IMR-90 (cell line): ENCODE measurements at regions not wholly inside any gene's neighbourhood (a gene's known extent, or its start where the extent isn't known, plus 50 kb on each side); places are given as distances from the start of the nearest gene placed in this dataset. TPM values are rescaled to one million over a fixed set of nuclear protein-coding genes. Genes with fewer than 3 reads are reported as not detected.

Experiments used
- ATAC-seq: fragments of 200-7000 bp; cut with Tn5 transposase; 2 replicates; pipeline ENCODE4 v1.9.1; 2020; ENCODE audit warnings: low read depth, mild to moderate bottlenecking, moderate library complexity
- BruUV-seq: library from RNA; stranded (reverse); fragments of 400-500 nt; replicated peaks from 2 replicates; lab custom pipeline; 2021; lab: Mats Ljungman, UMichigan
- CTCF ChIA-PET: fragments of 300-600 bp; formaldehyde crosslinking; extraction: SDS; loops from one replicate; lab custom pipeline; 2021; ENCODE audit warnings: antibody characterized with exemption; lab: Yijun Ruan, JAX
- POLR2A ChIA-PET: fragments of 300-600 bp; sonication (Branson Sonifier 250); formaldehyde crosslinking; loops from one replicate; lab custom pipeline; 2022; ENCODE audit warnings: antibody characterized with exemption; ENCODE audit not compliant: unreplicated experiment; lab: Charles Lee
- DNase-seq: peaks from one replicate; pipeline ENCODE4 v3.0.0; 2013
- H2AFZ ChIP-seq: replicated peaks from 2 replicates; pipeline ENCODE3; 2013; ENCODE audit warnings: low read length, mild to moderate bottlenecking; ENCODE audit not compliant: poor library complexity
- H2AK5ac ChIP-seq: 2 replicates; pipeline ENCODE4 v1.6.1; 2013; ENCODE audit warnings: low read depth, low read length, inconsistent platforms
- H2AK9ac ChIP-seq: replicated peaks from 2 replicates; pipeline ENCODE3; 2013; ENCODE audit warnings: mild to moderate bottlenecking, low read depth, low read length, moderate library complexity; ENCODE audit not compliant: poor library complexity
- H2BK120ac ChIP-seq: 2 replicates; pipeline ENCODE4 v1.6.1; 2013; ENCODE audit warnings: low read depth, low read length, inconsistent platforms
- H2BK15ac ChIP-seq: 3 replicates; pipeline ENCODE4 v1.6.1; 2013; ENCODE audit warnings: low read depth, low read length, inconsistent platforms
- H2BK20ac ChIP-seq: 2 replicates; pipeline ENCODE4 v1.6.1; 2013; ENCODE audit warnings: low read depth, mild to moderate bottlenecking, inconsistent platforms, low read length, moderate library complexity
- H2BK5ac ChIP-seq: 2 replicates; pipeline ENCODE4 v1.6.1; 2013; ENCODE audit warnings: mild to moderate bottlenecking, low read depth, low read length, inconsistent platforms; ENCODE audit not compliant: poor library complexity, severe bottlenecking
- H3K14ac ChIP-seq: replicated peaks from 2 replicates; pipeline ENCODE4 v1.6.1; 2013; ENCODE audit warnings: low read depth, low read length, inconsistent platforms
- H3K18ac ChIP-seq: 2 replicates; pipeline ENCODE4 v1.6.1; 2013; ENCODE audit warnings: low read depth, low read length, control low read depth
- H3K23ac ChIP-seq: 2 replicates; pipeline ENCODE4 v1.6.1; 2013; ENCODE audit warnings: low read depth, low read length, inconsistent platforms
- H3K27ac ChIP-seq: 2 replicates; pipeline ENCODE4 v1.5.1; 2013; ENCODE audit warnings: mild to moderate bottlenecking, control low read depth, low read length; ENCODE audit not compliant: insufficient read depth
- H3K27me3 ChIP-seq: 2 replicates; pipeline ENCODE4 v1.6.1; 2013; ENCODE audit warnings: low read length; ENCODE audit not compliant: control insufficient read depth, insufficient read depth
- H3K36me3 ChIP-seq: 2 replicates; pipeline ENCODE4 v1.6.1; 2013; ENCODE audit warnings: low read length, mixed read lengths; ENCODE audit not compliant: control insufficient read depth, insufficient read depth
- H3K4ac ChIP-seq: 2 replicates; pipeline ENCODE4 v1.6.1; 2013; ENCODE audit warnings: low read depth, low read length, inconsistent platforms
- H3K4me1 ChIP-seq: 2 replicates; pipeline ENCODE4 v1.6.1; 2013; ENCODE audit warnings: low read length, mixed read lengths; ENCODE audit not compliant: control insufficient read depth, insufficient read depth
- H3K4me2 ChIP-seq: 2 replicates; pipeline ENCODE4 v1.6.1; 2013; ENCODE audit warnings: low read depth, mild to moderate bottlenecking, control low read depth, low read length, moderate library complexity
- H3K4me3 ChIP-seq: 2 replicates; pipeline ENCODE4 v1.5.1; 2013; ENCODE audit warnings: low read depth, mild to moderate bottlenecking, control low read depth, low read length, moderate library complexity; ENCODE audit not compliant: insufficient read depth
- H3K56ac ChIP-seq: 2 replicates; pipeline ENCODE4 v1.6.1; 2013; ENCODE audit warnings: low read length, inconsistent platforms; ENCODE audit not compliant: insufficient read depth; ENCODE audit errors: extremely low read depth
- H3K79me1 ChIP-seq, 2 experiments: 2 replicates each; pipeline ENCODE4 v1.6.1; 2013; ENCODE audit warnings: low read length in 2 of 2, inconsistent platforms in 1 of 2, low read depth in 1 of 2
- H3K9ac ChIP-seq: 2 replicates; pipeline ENCODE4 v1.6.1; 2013; ENCODE audit warnings: low read depth, low read length, control low read depth
- H3K9me1 ChIP-seq: 2 replicates; pipeline ENCODE4 v1.6.1; 2013; ENCODE audit warnings: low read length, inconsistent platforms; ENCODE audit not compliant: insufficient read depth
- H3K9me3 ChIP-seq: 2 replicates; pipeline ENCODE4 v1.6.1; 2013; ENCODE audit warnings: low read length; ENCODE audit not compliant: control insufficient read depth, insufficient read depth
- H4K20me1 ChIP-seq: 2 replicates; pipeline ENCODE4 v1.6.1; 2013; ENCODE audit warnings: low read length, inconsistent platforms; ENCODE audit not compliant: insufficient read depth
- H4K5ac ChIP-seq: 2 replicates; pipeline ENCODE4 v1.6.1; 2013; ENCODE audit warnings: mild to moderate bottlenecking, low read depth, low read length, control low read depth
- H4K8ac ChIP-seq, 2 experiments: 2 replicates each; pipeline ENCODE4 v1.6.1; 2013; ENCODE audit warnings: low read depth in 2 of 2, low read length in 2 of 2, control low read depth in 1 of 2, inconsistent platforms in 1 of 2
- H4K91ac ChIP-seq: 2 replicates; pipeline ENCODE4 v1.6.1; 2013; ENCODE audit warnings: low read depth, low read length, inconsistent platforms; ENCODE audit not compliant: insufficient read depth
- BHLHE40 ChIP-seq: fragments of 150-350 bp; IDR thresholded peaks from 2 replicates; pipeline ENCODE4 v1.6.1; 2016; ENCODE audit warnings: mild to moderate bottlenecking, low read depth, low read length
- FOS ChIP-seq: fragments of 150-350 bp; IDR thresholded peaks from 2 replicates; pipeline ENCODE4 v1.6.1; 2016; ENCODE audit warnings: low read depth, low read length
- MAFK ChIP-seq: IDR thresholded peaks from 2 replicates; pipeline ENCODE4 v1.6.1; 2012; ENCODE audit warnings: low read depth, low read length, improper control_type of control experiment
- RAD21 ChIP-seq: IDR thresholded peaks from 2 replicates; pipeline ENCODE4 v1.6.1; 2012; ENCODE audit warnings: low read length, improper control_type of control experiment
- RCOR1 ChIP-seq: IDR thresholded peaks from 2 replicates; pipeline ENCODE4 v1.6.1; 2012; ENCODE audit warnings: mild to moderate bottlenecking, low read length, improper control_type of control experiment; ENCODE audit not compliant: insufficient replicate concordance
- RFX5 ChIP-seq: IDR thresholded peaks from 2 replicates; pipeline ENCODE4 v1.8.0; 2012; ENCODE audit warnings: low read depth, mild to moderate bottlenecking, low read length, moderate library complexity
- WGBS, 2 experiments: methylation state at CpG; one replicate each; pipeline versions ENCODE4 v1.1.5 to v1.1.7; 2013; ENCODE audit warnings: missing lambda C conversion rate in 2 of 2; ENCODE audit not compliant: insufficient read length in 1 of 2; ENCODE audit errors: extremely low coverage in 2 of 2; 5-methylcytosine and 5-hydroxymethylcytosine counted together
- dilution Hi-C: fragments of 300-500 bp; cut with HindIII; formaldehyde crosslinking; loops from one replicate; pipeline ENCODE4 v1.14.3; 2018; ENCODE audit warnings: low sequenced_read_pairs; ENCODE audit not compliant: unreplicated experiment
- in situ Hi-C: fragments of 300-500 bp; cut with MboI; formaldehyde crosslinking; loops from 3 replicates; pipeline ENCODE4 v1.14.3; 2019; ENCODE audit warnings: low sequenced_read_pairs, inconsistent platforms, mixed read lengths
- intact Hi-C: fragments of 100-400 bp; cut with micrococcal nuclease; formaldehyde crosslinking; loops from 2 replicates; pipeline ENCODE4 v1.10.0; 2022
- microRNA-seq, 2 experiments: library from miRNA; stranded (forward) in 1 of 2; unstranded in 1 of 2; fragments of 10-50 nt in 1 of 2; fragments of <30 nt in 1 of 2; gene quantifications in 1 of 2; microRNA quantifications in 1 of 2; one replicate each; pipeline versions ENCODE3 to v1.1.0; 2013 to 2020; ENCODE audit not compliant: insufficient read depth in 1 of 2, insufficient read length in 1 of 2, unreplicated experiment in 1 of 2
- small RNA-seq, 5 experiments: library from RNA; depleted of rRNA; stranded (forward); fragments of <200 nt; gene quantifications; one replicate each; pipeline ENCODE3, GENCODE V24; 2012
- TF ChIP-seq, protein P1 (sequence below): fragments of 150-350 bp; IDR thresholded peaks from 2 replicates; pipeline ENCODE4 v1.6.1; 2017; ENCODE audit warnings: mild to moderate bottlenecking, antibody characterized with exemption, low read length, low read depth
- TF ChIP-seq, protein P2 (sequence below): conservative IDR thresholded peaks from 2 replicates; pipeline ENCODE4 v1.5.1; 2012; ENCODE audit warnings: mild to moderate bottlenecking, low read depth, low read length, improper control_type of control experiment

DNA sequence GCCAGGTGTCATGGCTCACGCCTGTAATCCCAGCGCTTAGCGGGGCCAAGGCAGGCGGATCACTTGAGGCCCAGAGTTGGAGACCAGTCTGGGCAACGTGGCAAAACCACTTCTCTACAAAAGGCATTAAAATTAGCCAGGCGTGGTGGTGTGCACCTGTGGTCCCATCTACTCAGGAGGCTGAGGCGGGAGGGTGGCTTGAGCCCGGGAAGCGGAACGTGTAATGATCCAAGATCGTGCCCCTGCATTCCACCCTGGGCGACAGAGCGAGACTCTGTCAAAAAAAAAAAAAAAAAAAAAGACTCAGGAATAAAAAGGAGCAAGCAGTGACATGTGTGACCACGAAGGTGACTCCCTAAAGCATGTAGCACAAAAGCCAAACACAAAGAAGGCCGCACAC, 50.1 kb upstream of the SALL3 start:
- WGBS, 2 experiments, result 100% methylated on average over 1 of the region's 15 CpGs; no CpG with 5 or more reads in 1 of the 2 experiments

More for the DNA sequence above, 50.1 kb upstream of the SALL3 start:
- Histone ChIP-seq H3K79me1 (no peaks in the 10 kb centered on the region), H2AFZ (no peak overlapping the region), H3K27ac (no peak overlapping the region), H3K9ac (no peak overlapping the region), H3K18ac (no peak overlapping the region), H3K56ac (no peak overlapping the region), H3K4me2 (no peak overlapping the region), H3K27me3 (no peaks in the 10 kb centered on the region), H3K14ac (no peak overlapping the region), H4K91ac (no peak overlapping the region), H2BK5ac (no peak overlapping the region), H3K4me3 (no peak overlapping the region), H2BK20ac (no peak overlapping the region), H3K9me1 (no peaks in the 10 kb centered on the region), H2BK15ac (no peak overlapping the region), H3K4me1 (no peaks in the 10 kb centered on the region), H2BK120ac (no peak overlapping the region), H2AK9ac (no peak overlapping the region), H3K36me3 (no peaks in the 10 kb centered on the region), H2AK5ac (no peak overlapping the region), H3K9me3 (peaks cover 54% of the 10 kb centered on the region), H4K20me1 (no peaks in the 10 kb centered on the region), H3K23ac (no peak overlapping the region), H3K4ac (no peak overlapping the region), H4K8ac (no peak overlapping the region), H4K5ac (no peak overlapping the region)
- TF ChIP-seq RCOR1 (no peak), MAFK (no peak), RFX5 (no peak), RAD21 (no peak), FOS (no peak), BHLHE40 (no peak)
- TF ChIP-seq, protein P1, sequence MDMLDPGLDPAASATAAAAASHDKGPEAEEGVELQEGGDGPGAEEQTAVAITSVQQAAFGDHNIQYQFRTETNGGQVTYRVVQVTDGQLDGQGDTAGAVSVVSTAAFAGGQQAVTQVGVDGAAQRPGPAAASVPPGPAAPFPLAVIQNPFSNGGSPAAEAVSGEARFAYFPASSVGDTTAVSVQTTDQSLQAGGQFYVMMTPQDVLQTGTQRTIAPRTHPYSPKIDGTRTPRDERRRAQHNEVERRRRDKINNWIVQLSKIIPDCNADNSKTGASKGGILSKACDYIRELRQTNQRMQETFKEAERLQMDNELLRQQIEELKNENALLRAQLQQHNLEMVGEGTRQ, result no peak
- TF ChIP-seq, protein P2, sequence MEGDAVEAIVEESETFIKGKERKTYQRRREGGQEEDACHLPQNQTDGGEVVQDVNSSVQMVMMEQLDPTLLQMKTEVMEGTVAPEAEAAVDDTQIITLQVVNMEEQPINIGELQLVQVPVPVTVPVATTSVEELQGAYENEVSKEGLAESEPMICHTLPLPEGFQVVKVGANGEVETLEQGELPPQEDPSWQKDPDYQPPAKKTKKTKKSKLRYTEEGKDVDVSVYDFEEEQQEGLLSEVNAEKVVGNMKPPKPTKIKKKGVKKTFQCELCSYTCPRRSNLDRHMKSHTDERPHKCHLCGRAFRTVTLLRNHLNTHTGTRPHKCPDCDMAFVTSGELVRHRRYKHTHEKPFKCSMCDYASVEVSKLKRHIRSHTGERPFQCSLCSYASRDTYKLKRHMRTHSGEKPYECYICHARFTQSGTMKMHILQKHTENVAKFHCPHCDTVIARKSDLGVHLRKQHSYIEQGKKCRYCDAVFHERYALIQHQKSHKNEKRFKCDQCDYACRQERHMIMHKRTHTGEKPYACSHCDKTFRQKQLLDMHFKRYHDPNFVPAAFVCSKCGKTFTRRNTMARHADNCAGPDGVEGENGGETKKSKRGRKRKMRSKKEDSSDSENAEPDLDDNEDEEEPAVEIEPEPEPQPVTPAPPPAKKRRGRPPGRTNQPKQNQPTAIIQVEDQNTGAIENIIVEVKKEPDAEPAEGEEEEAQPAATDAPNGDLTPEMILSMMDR, result no peak
- in situ Hi-C loops (no loop called here), dilution Hi-C loops (no loop called here), intact Hi-C loops (no loop called here)
- CTCF ChIA-PET, result no interaction called here
- POLR2A ChIA-PET, result no interaction called here
- no TSS peak for BruUV-seq
- ATAC-seq (no peak), DNase-seq (no peak)

Small RNA genes in the stretch of these regions (microRNA-seq; reads per million reads assigned to microRNA genes)
- gene RF00019 (ENCODE audit: insufficient read depth, insufficient read length), result not detected
- not detected for gene RF00402 (ENCODE audit: insufficient read depth, insufficient read length)
- not detected for gene RNA5SP461 (ENCODE audit: insufficient read depth, insufficient read length)
- gene RNU6-655P (ENCODE audit: insufficient read depth, insufficient read length), result not detected

Small RNA genes in the stretch of these regions (small RNA-seq; reads per million reads assigned to genes)
- gene RF00019 (0 reads per million in 5 experiments), gene RF00402 (0 reads per million in 5 experiments), gene RNA5SP461 (0 reads per million in 5 experiments), gene RNU6-655P (0 reads per million in 5 experiments)
